Stomach (tissue), 8 donors: ENCODE measurements at regions not wholly inside any gene's neighbourhood (a gene's known extent, or its start where the extent isn't known, plus 50 kb on each side); places are given as distances from the start of the nearest gene placed in this dataset.

ENCODE experiments used
- DNase-seq, 2 donors: peaks; one replicate each; pipeline versions ENCODE4 v3.0.0 to v3.0.0-alpha.2; 2013 to 2019
- H3K27ac ChIP-seq, 5 donors: fragments of 200-600 bp in 4 of 5; sonication (generic) in 4 of 5; one replicate each; pipeline ENCODE4 v1.5.1; 2013 to 2019; ENCODE audit warnings: mild to moderate bottlenecking in 1 of 5, moderate library complexity in 1 of 5
- H3K27me3 ChIP-seq, 3 donors: fragments of 200-600 bp; sonication (generic); one replicate each; pipeline ENCODE4 v1.5.1; 2017 to 2019; ENCODE audit warnings: mixed run types in 1 of 3
- H3K36me3 ChIP-seq, 4 donors: fragments of 200-600 bp; sonication (generic); 1 replicate in 3 of 4; 2 replicates in 1 of 4; pipeline ENCODE4 v1.5.1; 2016 to 2019
- H3K4me1 ChIP-seq, 4 donors: fragments of 200-600 bp; sonication (generic); one replicate each; pipeline ENCODE4 v1.5.1; 2016 to 2019
- H3K4me3 ChIP-seq, 4 donors: fragments of 200-600 bp; sonication (generic) in 3 of 4; one replicate each; pipeline ENCODE4 v1.5.1; 2016 to 2019; ENCODE audit warnings: mild to moderate bottlenecking in 1 of 4
- H3K9me3 ChIP-seq, 4 donors: fragments of 200-600 bp; sonication (generic); one replicate each; pipeline ENCODE4 v1.5.1; 2016 to 2019
- CTCF ChIP-seq, 7 experiments: fragments of 450-650 bp in 4 of 7; fragments of 200-600 bp in 3 of 7; sonication (generic) in 3 of 7; IDR thresholded peaks; one replicate each; pipeline ENCODE4 v1.5.1; 2016 to 2019; ENCODE audit warnings: antibody characterized with exemption in 7 of 7, control low read depth in 2 of 7, mild to moderate bottlenecking in 1 of 7
- EP300 ChIP-seq: sonication (generic); formaldehyde crosslinking; IDR thresholded peaks from one replicate; pipeline ENCODE4 v1.6.1; 2017; ENCODE audit warnings: antibody characterized with exemption
- POLR2A ChIP-seq, 4 donors: fragments of 450-650 bp; IDR thresholded peaks; one replicate each; pipeline ENCODE4 v1.6.1; 2016; ENCODE audit warnings: antibody characterized with exemption in 4 of 4, control low read depth in 2 of 4, mild to moderate bottlenecking in 1 of 4, moderate library complexity in 1 of 4
- POLR2AphosphoS5 ChIP-seq, 3 donors: sonication (generic); formaldehyde crosslinking; IDR thresholded peaks; one replicate each; pipeline ENCODE4 v1.6.1; 2016; ENCODE audit warnings: antibody characterized with exemption in 3 of 3
- WGBS, 5 donors: extraction: QIAGEN DNeasy Blood & Tissue Kit in 3 of 5; methylation state at CpG; one replicate each; pipeline versions ENCODE4 v1.1.5 to v1.1.7; 2013 to 2018; 5-methylcytosine and 5-hydroxymethylcytosine counted together
- intact Hi-C: fragments of 100-400 bp; cut with DNase I; formaldehyde crosslinking; loops from one replicate; pipeline ENCODE4 v1.15.1; 2023; ENCODE audit warnings: low total_unique reads
- donor health status: healthy with polysubstance abuse.
- donor health status: Bipolar disorder and iron deficiency.
- donor health status: healthy.

- no peak overlapping the region for H3K4me3 ChIP-seq
- no peaks in the 10 kb centered on the region for H3K4me1 ChIP-seq
Measured at GRCh38 chr20:55928266-55928665, 77.1 kb downstream of the CBLN4 start.

GRCh38 chr20:55919956-55920355 is 85.4 kb downstream of the CBLN4 start:
- Histone ChIP-seq H3K4me3 (no peak overlapping the region), H3K27me3 (no peaks in the 10 kb centered on the region), H3K36me3 (no peaks in the 10 kb centered on the region), H3K27ac (no peak overlapping the region), H3K9me3 (peaks cover 0 to 10% (median 5%) of the 10 kb centered on the region in 4 donors), H3K4me1 (no peaks in the 10 kb centered on the region)
- no peak for TF ChIP-seq POLR2A (IDR thresholded peaks at IDR 0.05)
- TF ChIP-seq POLR2AphosphoS5 (IDR thresholded peaks at IDR 0.05), result no peak
- no peak for TF ChIP-seq CTCF (IDR thresholded peaks at IDR 0.05)
- no peak for TF ChIP-seq EP300
- intact Hi-C loops, result no loop called here
- no peak for DNase-seq

More at GRCh38 chr20:55928266-55928665, 77.1 kb downstream of the CBLN4 start:
- intact Hi-C loops, result no loop called here
- DNase-seq, result no peak
- H3K36me3 ChIP-seq, result no peaks in the 10 kb centered on the region
- no peak for TF ChIP-seq POLR2AphosphoS5 (IDR thresholded peaks at IDR 0.05)
- TF ChIP-seq EP300, result no peak
- TF ChIP-seq CTCF (IDR thresholded peaks at IDR 0.05), result no peak
- no peak for TF ChIP-seq POLR2A (IDR thresholded peaks at IDR 0.05)
- no peak overlapping the region for H3K27ac ChIP-seq
- no peaks in the 10 kb centered on the region for H3K27me3 ChIP-seq
- peaks cover 0 to 15% (median 4%) of the 10 kb centered on the region in 4 donors for H3K9me3 ChIP-seq
- WGBS, 5 donors, result 55 to 62% (median 60%) methylated on average over 3 of the region's 3 CpGs

GRCh38 chr20:55919319-55919718 is 86.0 kb downstream of the CBLN4 start:
- peaks cover 0 to 10% (median 4%) of the 10 kb centered on the region in 4 donors for H3K9me3 ChIP-seq
- TF ChIP-seq EP300 (no peak), POLR2AphosphoS5 (IDR thresholded peaks at IDR 0.05) (no peak), POLR2A (IDR thresholded peaks at IDR 0.05) (no peak), CTCF (IDR thresholded peaks at IDR 0.05) (no peak)
- H3K27ac ChIP-seq, result no peak overlapping the region
- no peak overlapping the region for H3K4me3 ChIP-seq
- H3K36me3 ChIP-seq, result no peaks in the 10 kb centered on the region
- H3K4me1 ChIP-seq, result no peaks in the 10 kb centered on the region
- intact Hi-C loops, result no loop called here
- no peaks in the 10 kb centered on the region for H3K27me3 ChIP-seq
- WGBS, 5 donors, result 9 to 26% (median 18%) methylated on average over 1 of the region's 1 CpG
- DNase-seq, result no peak

GRCh38 chr20:55918471-55918870 is 86.8 kb downstream of the CBLN4 start:
- Histone ChIP-seq H3K9me3 (peaks cover 0 to 17% (median 5%) of the 10 kb centered on the region in 4 donors), H3K4me1 (no peaks in the 10 kb centered on the region), H3K36me3 (no peaks in the 10 kb centered on the region), H3K27me3 (no peaks in the 10 kb centered on the region), H3K27ac (no peak overlapping the region), H3K4me3 (no peak overlapping the region)
- DNase-seq, result no peak
- 75 to 81% (median 78%) methylated on average over 2 of the region's 2 CpGs for WGBS, 5 donors
- intact Hi-C loops, result no loop called here
- TF ChIP-seq POLR2AphosphoS5 (IDR thresholded peaks at IDR 0.05) (no peak), EP300 (no peak), POLR2A (IDR thresholded peaks at IDR 0.05) (no peak), CTCF (IDR thresholded peaks at IDR 0.05) (no peak)
